AG08396 (cell line): ENCODE measurements at regions not wholly inside any gene's neighbourhood (a gene's known extent, or its start where the extent isn't known, plus 50 kb on each side); places are given as distances from the start of the nearest gene placed in this dataset.

Experiments used
- DNase-seq: peaks from one replicate; pipeline ENCODE4 v3.0.0; 2012; ENCODE audit warnings: low spot score, mixed read lengths

- no peak for DNase-seq
These were observed 95.9 kb upstream of the LEP start for GRCh38 chr7:128145191-128145590.

- no peak for DNase-seq
These were observed 95.0 kb upstream of the LEP start for GRCh38 chr7:128146052-128146451.

- no peak for DNase-seq
These were observed 92.4 kb upstream of the LEP start for GRCh38 chr7:128148676-128149075.

- no peak for DNase-seq
These were observed 90.7 kb upstream of the LEP start for GRCh38 chr7:128150223-128150865.

GRCh38 chr7:128151635-128152034, 89.4 kb upstream of the LEP start:
- no peak for DNase-seq

- DNase-seq = no peak
These were observed 88.4 kb upstream of the LEP start for GRCh38 chr7:128152721-128153120.

- no peak for DNase-seq
These were observed 87.6 kb upstream of the LEP start for GRCh38 chr7:128153436-128153835.

GRCh38 chr7:128154504-128154903, 86.6 kb upstream of the LEP start:
- DNase-seq = no peak

- no peak for DNase-seq
These were observed 85.9 kb upstream of the LEP start for GRCh38 chr7:128155100-128155740.

- no peak for DNase-seq
These were observed 83.2 kb upstream of the LEP start for GRCh38 chr7:128157906-128158305.

GRCh38 chr7:128158370-128158769, 82.7 kb upstream of the LEP start:
- no peak for DNase-seq

GRCh38 chr7:128160296-128160695, 80.8 kb upstream of the LEP start:
- no peak for DNase-seq

- no peak for DNase-seq
These were observed 79.5 kb upstream of the LEP start for GRCh38 chr7:128161466-128162125.

- no peak for DNase-seq
These were observed 78.4 kb upstream of the LEP start for GRCh38 chr7:128162666-128163065.

GRCh38 chr7:128163473-128163872, 77.6 kb upstream of the LEP start:
- DNase-seq = no peak

GRCh38 chr7:128164061-128164954, 76.8 kb upstream of the LEP start:
- peak; percentile 87 for DNase-seq

GRCh38 chr7:128164955-128165670, 76.0 kb upstream of the LEP start:
- DNase-seq = no peak

GRCh38 chr7:128165927-128166420, 75.1 kb upstream of the LEP start:
- DNase-seq = no peak

GRCh38 chr7:128166603-128167041, 74.5 kb upstream of the LEP start:
- DNase-seq = peak; percentile 45

- peak; percentile 81 for DNase-seq
These were observed 73.9 kb upstream of the LEP start for GRCh38 chr7:128167042-128167701.
